Endometrium (tissue), 2 donors: ENCODE measurements at regions not wholly inside any gene's neighbourhood (a gene's known extent, or its start where the extent isn't known, plus 50 kb on each side); places are given as distances from the start of the nearest gene placed in this dataset.
A peak's percentile ranks its signal among the peaks of the same experiment; 100 is the strongest.

Experiments used
- FAIRE-seq: peaks from 2 replicates; lab custom pipeline; 2012; peaks lifted over from hg19 to GRCh38; lab: Jason Lieb, UNC
- donor health status: control.
- donor health status: control.

DNA sequence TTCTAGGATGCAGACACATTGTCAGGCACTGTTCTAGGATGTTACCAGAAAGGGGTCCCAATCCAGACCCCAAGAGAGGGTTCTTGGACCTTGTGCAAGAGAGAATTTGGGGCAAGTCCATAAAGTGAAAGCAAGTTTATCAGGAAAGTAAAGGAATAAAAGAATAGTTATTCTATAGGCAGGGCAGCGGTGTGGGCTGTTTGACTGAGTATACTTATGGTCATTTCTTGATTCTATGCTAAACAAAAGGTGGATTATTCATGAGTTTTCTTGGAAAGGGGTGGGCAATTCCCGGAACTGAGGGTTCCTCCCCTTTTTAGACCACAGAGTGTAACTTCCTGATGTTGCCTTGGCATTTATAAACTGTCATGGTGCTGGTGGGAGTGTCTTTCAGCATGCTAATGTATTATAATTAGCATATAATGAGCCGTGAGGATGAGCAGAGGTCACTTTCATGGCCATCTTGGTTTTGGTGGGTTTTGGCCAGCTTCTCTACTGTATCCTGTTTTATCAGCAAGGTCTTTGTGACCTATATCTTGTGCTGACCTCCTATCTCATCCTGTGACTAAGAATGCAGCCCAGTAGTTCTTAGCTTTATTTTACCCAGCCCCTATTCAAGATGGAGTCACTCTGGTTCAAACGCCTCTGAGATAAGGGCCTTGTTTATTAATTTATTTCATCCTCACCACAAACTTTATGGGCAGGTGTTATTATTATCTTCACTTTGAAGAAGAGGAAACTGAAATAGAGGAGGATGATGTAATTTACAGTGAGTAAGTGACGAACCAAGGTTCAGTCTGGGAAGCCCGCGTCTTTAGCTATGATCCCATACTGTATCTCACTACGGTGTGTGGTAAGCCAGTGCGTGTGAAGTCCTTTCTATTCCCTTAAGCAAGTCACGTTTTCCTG, 186.0 kb upstream of the KLF4 start:
- FAIRE-seq = no peak

DNA sequence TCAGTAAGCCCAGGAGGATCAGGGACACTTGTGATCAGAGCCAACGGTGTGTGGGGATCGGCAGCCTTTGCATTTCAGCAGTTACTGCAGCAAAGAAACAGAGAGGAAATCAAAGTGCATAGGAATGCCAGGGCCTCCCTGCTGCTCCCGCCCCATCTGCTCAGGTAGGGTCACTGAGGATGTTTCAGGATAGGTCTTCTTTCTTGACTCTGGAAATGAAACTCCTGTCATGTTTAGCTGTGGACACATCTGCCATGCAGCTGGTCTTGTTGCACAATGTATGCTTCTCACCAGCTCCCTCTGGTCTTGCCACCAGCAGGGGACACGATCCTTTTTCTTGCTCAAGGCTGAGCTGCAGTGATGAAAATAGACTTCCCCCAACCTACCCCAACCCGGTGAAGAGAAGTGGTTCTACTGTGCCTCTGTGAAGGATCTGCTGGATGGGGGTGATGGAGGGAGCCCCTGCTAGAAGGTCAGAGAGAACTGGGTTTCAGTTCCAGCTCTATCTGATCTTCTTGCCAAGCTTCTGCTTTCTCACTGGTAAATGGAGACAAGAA, 185.2 kb upstream of the KLF4 start:
- FAIRE-seq = no peak

DNA sequence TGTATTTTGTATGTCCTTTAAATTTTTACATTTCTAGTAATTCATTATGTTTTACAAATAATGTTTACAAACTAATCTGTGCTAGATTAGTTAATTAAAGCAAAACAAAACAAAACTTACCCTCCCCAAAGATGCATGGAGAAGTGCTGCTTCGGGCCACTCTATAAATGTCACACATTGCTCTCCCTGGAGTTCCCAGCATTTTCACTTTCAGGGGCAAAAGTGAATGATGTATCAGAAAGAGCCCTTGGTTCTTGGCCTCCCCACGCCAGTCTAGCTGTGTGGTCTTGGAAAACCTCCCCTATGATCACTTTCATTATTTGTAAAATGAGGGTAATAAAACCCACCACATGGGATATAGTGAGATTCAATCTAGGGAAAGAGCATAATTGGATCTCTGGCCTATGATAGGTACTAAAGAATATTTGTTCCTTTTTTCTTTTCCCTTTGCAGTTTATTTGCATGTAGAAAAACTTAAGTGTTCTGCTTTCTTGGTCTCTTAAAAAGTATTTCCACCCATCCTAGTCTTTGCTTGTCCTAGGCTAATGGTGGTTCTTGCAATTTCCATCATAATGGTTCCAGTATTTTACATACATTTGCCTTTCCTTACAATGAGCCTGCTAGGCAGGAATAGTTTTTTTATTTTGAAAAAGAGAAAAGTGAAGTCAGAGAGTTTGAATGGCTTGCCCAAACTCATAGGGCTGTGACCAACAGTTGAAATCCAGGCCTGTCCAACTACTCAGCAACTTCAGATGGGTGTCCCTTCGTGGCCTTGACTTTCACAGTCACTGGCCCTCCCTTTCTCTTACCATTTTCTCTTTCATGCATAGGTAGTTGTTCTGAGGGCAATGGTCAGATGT, 184.5 kb upstream of the KLF4 start:
- peak; percentile 4 for FAIRE-seq

DNA sequence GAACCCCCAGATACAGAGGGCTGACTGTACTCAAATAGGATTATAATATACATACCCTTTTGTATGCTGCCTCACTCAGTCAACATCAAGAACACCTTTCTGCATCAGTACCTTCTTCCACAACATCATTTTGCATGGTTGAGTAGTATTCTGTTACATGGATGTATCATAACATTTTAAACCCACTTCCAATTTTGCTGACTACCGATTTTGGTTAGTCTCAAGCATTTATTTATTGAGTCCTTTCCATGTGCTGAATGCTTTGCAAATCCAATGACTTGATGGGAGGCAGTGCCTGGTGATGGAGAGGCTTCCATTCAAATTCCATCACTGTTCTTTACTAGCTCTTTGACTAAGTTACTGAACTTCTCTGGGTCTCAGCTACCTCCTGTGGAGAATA, 182.0 kb upstream of the KLF4 start:
- no peak for FAIRE-seq

DNA sequence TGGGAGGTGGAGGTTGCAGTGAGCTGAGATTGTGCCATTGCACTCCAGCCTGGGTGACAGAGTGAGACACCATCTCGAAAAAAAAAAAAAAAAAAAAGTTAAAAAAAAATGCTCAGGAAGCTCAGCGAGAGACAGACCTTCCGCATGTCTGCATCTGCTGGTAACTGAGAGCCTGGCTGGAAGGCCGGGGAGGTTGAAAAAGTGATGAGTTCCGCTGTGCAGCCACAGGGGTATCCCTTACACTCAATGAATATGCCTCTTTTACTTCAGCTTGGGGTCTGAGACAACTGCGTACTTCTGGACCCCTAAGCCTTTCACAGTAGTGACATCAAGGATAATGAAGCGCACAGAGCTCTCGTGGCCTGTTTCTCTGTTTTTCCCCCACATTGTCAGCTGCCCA, 179.9 kb upstream of the KLF4 start:
- no peak for FAIRE-seq

DNA sequence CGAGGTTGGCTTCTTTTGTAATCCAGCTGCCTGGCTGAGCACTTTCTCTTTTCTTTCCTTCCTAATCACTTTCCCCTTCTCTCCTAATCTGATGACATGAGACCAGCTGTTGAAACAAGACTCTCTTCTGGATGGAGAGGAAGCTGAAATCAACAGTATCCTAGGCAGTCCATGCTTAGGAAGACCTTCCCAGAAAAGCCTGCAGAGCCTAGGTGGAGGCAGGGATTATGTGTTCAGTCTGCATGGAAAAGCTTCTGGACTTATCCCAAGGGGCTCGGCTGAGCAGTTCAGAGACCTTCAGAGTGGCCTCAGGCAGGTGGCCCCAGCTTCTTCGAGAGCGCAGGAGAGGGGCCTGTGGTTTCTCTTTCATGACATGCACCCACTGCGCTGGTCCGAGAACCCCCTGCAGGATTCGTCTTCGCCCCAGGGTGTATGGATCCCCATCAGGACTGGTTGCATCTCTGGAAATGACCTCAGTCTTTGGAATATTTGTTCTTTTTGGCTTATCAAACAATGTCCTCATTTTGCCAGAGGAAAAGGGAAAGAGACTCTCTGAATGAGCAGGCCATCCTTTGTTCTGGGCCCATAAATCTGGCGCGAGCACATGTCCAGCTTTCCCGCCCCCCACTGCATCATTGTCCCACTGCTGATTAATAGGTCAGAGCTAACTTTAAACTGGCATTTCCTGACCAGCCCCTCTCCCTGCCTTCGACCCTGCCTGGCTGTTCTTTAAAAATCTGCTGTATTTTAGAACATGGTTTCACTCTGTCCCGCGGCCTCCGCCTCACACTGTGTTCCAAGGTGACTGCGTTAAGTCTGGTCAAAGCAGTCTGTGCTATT, 177.9 kb upstream of the KLF4 start:
- no peak for FAIRE-seq

DNA sequence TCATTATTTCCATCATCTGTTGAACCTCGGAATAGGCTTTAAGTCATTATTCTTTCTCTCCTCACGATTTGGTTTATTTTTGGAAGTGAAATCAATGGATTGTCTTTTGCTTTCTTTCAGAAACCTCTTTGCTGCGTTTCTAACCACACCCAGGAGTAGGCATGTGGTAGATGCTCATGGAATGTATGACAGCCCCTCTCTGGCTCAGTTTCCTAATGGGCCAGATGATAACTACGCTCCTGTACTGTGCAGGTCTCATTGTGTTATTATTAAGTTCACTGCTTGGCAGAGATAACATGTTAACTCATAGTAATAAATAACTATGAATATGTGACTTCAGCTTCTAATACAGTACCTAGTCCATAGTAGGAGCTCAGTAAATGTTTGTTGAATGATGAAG, 175.5 kb upstream of the KLF4 start:
- FAIRE-seq = no peak

DNA sequence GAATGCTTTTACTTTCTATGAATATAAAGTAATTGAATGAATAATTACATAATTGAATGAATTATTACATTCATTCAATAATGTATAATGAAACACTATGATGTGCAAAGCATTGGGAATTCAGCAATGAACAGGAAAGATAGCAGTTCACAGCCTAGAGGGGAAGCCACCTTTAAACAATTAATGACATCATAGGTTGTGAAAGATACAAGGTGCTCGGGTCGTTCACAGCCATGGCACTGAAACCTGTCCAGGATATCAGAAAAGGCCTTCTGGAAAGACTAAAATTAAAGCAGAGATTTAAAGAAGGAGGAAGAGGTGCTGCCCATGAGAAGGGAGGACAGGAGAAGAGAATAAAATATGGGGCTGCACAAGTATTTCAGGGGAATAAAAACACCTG, 171.4 kb upstream of the KLF4 start:
- FAIRE-seq = no peak

DNA sequence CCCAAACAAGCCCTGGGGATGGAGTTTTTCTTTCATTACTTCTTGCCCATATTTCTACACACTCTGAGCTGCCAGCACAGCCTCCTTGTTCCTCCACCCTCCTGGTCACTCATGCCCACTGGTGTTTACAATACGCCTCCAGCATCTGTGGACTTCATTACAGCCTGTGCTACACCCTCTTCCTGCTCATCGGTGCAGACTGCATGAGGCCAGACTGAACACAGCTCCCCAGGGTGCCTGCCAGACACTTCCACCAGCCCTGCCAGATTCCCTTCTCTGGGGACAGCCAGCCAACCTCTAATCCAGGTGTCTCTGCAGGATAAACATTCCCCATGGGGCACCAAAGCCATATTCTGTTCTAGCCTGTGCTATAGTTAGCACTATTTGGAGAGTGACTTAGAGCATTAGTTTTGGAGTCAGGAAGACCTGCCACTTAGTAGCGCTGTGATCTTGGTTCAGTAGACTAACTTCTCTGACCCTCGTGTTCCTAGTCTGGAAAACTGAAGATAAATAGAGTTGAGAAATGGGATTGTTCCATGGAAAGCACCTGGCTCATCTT, 163.8 kb upstream of the KLF4 start:
- FAIRE-seq = no peak

DNA sequence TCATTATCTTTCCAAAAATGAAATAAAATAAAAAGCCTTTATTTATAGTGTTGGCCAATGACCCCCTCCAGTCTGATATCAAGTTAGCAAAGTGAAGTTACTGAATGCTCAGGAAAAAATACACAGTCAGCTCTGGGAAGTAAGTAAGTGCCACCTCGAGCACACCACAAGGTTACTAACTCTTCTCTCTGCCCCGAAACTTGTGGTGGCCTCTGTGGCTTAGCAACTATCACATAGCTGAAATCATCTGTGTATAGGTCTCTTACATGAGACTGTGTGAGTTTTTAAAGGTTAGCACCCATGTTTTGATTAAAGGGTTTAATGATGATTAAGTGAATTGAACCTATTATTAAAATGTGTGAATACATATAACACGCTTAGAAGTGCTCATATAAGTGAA, 161.4 kb upstream of the KLF4 start:
- FAIRE-seq = no peak

DNA sequence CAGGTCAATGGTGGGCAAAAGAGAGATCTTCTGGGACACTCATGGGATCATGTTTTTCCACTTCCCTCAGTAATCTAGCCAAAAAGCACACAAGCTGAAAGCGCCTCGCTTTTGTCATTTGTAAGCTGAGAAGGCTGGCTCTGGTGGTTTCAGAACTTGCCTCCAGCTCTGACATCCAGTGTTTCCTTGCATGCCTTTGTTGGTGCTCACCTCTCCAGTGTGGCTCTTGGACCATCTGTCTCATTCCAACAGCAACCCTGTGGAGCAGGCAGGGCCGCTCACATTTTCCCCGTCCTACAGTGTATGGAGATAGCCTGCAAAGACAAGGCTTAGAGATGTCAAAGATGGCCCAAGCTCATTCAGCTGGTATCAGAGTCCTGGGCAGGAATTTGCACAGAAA, 160.8 kb upstream of the KLF4 start:
- FAIRE-seq = no peak

DNA sequence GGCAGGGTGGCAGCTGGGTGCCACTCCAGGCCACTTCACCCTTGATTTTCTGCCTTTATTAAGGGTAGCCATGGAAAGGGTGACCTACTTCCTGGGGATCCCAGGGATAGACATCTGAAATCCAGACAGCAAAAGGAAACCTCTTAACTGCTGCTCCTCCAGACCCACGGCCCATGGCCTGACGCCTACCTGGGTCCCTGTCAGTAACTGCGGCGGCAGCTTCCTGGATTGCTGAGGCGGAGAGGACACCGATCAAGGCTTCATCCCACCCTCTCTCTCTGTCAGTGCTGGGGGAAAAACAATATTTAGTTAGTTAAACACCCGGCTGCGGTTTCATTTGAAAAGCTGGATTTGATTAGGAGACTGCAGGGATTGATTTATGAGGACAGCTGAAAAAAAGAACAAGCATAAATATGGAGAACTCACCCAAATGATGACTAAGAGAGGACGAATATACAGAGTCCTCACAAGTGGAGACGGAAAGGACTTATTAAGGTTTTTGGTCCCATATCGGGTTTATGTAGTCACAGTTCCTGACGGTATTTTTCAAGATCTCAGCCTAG, 158.7 kb upstream of the KLF4 start:
- no peak for FAIRE-seq

DNA sequence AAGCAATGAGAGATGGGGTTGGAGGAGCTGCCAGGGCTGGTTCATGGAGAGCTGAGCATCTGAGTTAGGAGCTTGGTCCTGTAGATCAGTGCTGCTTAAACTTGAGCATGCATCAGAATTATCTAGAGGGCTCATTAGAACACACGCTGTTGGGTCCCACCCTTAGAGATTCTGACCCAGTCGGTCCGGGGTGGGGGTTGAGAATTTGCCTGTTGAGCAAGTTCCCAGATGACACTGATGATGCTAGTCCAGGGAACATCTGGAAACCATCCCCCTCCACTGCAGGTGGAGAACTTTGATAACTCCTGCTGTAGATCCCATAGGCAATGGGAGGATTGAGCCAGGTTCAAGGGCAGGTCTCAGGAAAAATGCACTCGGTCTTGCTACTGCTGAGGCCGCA, 158.0 kb upstream of the KLF4 start:
- no peak for FAIRE-seq

DNA sequence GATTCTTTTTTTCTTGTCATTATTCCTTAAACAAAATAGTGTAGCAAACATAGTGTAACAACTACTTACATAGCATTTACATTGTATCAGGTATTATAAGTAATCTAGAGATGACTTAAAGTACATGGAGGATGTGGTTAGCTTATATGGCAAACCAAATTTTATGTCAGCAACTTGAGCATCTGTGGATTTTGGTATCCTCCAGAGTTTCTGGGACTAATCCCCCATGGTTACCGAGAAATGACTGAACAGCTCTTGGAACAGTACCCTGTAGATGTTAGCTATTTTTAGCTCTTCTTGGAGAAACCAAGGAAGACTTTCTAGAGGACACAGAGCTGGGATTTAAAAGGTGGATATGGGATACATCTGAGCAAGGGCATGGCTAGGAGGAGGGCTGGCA, 157.6 kb upstream of the KLF4 start:
- FAIRE-seq = no peak

DNA sequence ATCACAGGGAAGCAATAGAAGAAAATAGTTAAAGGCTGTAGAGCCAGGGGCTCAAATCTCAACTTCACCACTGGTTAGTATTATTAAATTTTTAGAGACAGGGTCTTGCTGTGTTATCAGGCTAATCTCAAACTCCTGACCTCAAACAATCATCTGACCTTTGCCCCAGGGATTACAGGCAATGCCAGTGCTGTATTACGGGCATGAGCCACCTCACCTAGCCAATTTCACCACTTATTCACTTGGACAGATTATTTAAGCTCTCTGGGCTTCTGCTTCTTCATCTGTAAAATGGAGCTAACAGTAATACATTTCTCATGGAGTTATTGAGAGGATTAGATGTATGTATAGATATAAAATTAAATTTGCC, 155.9 kb upstream of the KLF4 start:
- FAIRE-seq = no peak

DNA sequence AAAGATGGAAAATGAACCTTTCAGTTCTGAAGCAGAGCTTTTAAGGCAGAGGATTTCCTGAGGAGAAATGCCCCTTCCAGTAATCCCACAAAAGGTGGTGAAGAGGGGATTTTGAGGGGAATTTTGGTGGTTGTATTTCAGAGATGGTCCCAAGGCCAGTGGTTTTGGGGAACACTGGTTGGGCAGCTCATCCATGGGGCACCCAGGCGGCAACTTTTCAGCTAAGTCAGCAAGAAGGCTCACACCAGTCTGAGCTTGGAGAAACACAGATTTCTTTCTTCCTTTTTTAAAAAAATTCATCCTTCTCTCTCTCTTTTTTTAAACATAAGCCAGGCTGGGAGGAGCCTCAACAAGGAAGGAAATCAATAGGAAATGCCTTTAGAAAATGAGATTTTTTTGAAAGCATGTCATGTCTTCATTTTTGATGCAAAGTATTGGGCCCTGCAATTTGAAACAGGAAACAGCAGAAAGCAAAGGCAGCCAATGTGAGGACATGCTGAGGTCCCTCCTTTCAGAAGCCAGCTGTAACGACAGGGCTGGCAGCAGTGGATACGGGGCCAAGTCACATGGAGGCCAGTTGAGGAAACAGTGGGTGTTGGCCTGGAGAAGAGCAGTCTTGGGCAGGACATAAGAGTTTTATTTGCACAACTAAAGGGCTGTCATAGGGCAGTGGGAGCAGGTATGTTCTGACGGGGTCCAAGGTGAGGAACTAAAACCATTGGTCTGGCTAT, 155.3 kb upstream of the KLF4 start:
- FAIRE-seq = no peak

DNA sequence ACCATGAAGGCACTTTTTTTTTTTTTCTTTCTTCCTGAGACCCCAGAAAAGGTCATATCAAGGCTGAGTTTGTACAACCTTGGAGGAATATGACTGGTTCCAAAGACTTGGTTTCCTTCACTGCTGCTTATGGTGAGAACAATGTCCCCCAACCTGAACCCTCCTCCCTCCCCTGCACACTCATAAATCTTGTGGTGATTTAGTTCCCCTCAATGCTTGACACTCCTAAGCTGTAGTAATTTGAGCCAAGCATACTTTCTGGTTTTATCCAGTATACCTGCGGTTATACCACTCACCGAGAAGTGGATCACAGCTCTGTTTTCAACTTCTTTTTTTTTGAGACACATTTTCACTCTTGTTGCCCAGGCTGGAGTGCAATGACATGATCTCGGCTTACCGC, 149.9 kb upstream of the KLF4 start:
- no peak for FAIRE-seq

DNA sequence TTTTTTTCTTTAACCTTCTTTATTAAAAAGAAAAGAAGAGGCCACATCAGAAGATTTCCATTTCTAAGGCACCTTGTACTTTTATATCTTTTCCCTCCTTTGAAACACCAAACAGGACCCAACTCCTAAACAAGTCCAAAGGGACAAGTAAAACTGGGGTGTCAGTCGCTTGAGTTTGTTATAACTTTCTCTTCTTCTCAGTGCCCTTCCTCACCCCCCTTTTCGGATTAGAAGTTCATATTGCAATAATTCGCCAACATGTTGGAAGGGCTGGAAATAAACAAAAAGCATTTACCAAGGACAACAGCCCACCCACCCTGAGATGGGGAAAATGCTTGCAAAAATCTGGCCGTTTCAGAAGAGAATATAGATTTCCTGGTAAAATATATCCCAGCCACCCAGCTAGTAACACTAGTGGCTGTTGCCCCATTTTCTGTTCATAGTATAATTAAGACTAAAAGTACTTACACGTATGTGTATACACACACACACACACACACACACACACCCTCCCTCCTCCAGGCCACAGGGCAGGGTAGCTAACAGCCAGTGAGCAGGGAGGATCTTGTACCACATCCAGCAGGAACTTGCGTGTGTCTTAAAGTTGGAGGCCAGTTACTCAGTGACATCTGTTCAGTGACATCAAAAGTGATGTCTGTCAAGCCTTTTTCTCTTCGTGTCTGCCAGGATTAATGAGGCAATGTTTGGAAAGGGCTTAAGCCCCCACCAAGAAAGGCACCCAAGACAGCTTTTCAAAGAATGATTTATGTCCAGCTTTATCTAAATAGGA, 149.1 kb upstream of the KLF4 start:
- FAIRE-seq = no peak

DNA sequence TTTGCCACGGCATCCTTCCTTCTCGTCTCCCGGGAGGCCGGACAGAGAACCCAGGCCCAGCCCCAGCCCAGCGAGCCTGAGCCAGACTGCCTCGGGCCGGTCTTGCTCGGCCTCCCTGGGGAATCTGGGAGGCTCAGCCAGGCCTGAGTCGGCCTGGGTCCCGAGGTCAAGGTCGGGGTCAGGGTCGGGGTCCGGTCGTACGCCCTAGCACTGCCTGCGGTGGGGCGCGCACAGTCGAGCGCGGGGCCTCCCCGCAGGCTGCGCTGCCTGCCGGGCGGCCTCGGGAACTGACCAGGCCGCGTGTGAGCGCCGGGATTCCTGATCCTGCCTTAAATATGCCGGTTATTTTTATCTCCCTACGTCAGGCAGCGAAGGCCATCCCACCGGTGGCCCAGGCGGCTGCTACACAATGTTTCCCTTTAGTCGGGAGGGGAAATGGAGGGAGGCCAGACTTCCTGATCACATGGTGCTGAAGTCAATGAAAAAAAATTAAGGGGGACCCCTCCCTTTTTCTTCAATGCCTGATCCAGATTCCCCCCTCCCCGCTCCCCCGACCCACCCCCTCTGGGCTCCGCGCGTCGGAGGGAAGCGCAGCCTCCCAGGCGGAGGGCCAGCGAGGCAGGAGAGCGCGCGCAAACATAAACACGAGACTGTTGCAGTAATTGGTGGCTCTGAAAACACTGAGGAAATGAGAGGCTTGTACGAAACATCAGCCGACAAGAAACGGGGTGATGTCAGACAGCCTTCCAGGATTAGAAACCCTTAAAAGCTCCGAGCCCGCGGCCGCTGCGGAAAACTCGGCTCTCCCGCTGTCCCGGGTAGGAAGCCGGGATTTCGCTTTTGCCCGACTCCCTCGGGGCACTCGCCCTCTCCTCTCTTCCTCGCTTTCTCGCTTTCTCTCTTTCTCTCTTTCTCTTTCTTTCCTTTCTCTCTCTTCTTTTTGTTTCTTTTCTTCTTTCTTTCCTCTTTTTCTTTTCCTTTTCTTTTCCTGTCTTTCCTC, 148.2 kb upstream of the KLF4 start:
- peak; percentile 65 for FAIRE-seq
